Endothelial cell of umbilical vein (primary cell): ENCODE measurements at regions not wholly inside any gene's neighbourhood (a gene's known extent, or its start where the extent isn't known, plus 50 kb on each side); places are given as distances from the start of the nearest gene placed in this dataset.

ENCODE experiments used
- EZH2 ChIP-seq: IDR thresholded peaks from 2 replicates; pipeline ENCODE4 v1.6.1; 2012; ENCODE audit warnings: borderline replicate concordance, low read depth, mild to moderate bottlenecking, moderate library complexity, low read length, inconsistent platforms; ENCODE audit not compliant: severe bottlenecking
- FOS ChIP-seq: IDR thresholded peaks from 2 replicates; pipeline ENCODE4 v1.6.1; 2011; ENCODE audit warnings: mild to moderate bottlenecking, low read length, moderate library complexity, borderline replicate concordance; ENCODE audit not compliant: insufficient read depth
- MYC ChIP-seq: IDR thresholded peaks from one replicate; pipeline ENCODE4 v1.6.1; 2011; ENCODE audit warnings: mild to moderate bottlenecking, low read depth, low read length
- POLR2A ChIP-seq: IDR thresholded peaks from 2 replicates; pipeline ENCODE4 v1.6.1; 2012; ENCODE audit warnings: low read depth, mild to moderate bottlenecking, control low read depth, low read length
- POLR2AphosphoS5 ChIP-seq: IDR thresholded peaks from 2 replicates; pipeline ENCODE4 v1.6.1; 2012; ENCODE audit warnings: low read depth, mild to moderate bottlenecking, control low read depth, low read length, moderate library complexity; ENCODE audit not compliant: insufficient read depth
- TF ChIP-seq, protein P1 (sequence below), 2 donors: IDR thresholded peaks; 1 replicate in 1 of 2; 2 replicates in 1 of 2; pipeline ENCODE4 v1.5.1; 2011; ENCODE audit warnings: low read length in 2 of 2, mild to moderate bottlenecking in 2 of 2, moderate library complexity in 2 of 2, control low read depth in 1 of 2, inconsistent platforms in 1 of 2, low read depth in 1 of 2; ENCODE audit not compliant: insufficient read depth in 1 of 2; ENCODE audit errors: extremely low read depth in 1 of 2
- TF ChIP-seq, protein P2 (sequence below): IDR thresholded peaks from 2 replicates; pipeline ENCODE4 v1.6.1; 2011; ENCODE audit not compliant: insufficient read depth, insufficient read length

DNA sequence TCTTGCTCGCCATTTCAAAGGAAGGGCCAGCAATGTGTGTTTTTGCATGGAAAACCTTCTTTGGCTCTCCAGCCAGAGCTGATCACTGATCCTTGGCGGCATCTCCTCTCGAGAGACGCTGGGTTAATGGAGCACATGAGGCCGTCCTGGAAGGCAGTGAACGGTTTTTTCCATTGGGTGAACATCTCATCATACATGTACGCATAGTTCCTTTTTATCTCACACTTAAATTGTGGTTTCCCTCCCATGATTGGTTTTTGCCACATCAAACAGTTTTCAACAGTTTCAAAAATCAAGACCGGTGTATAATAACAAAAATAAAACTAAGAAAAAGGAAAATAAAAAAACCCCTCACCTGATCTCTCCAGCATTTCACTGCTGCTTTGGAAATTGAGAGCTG, 276.4 kb downstream of the TCF7L2 start:
- no peak for TF ChIP-seq EZH2
- TF ChIP-seq, protein P1, sequence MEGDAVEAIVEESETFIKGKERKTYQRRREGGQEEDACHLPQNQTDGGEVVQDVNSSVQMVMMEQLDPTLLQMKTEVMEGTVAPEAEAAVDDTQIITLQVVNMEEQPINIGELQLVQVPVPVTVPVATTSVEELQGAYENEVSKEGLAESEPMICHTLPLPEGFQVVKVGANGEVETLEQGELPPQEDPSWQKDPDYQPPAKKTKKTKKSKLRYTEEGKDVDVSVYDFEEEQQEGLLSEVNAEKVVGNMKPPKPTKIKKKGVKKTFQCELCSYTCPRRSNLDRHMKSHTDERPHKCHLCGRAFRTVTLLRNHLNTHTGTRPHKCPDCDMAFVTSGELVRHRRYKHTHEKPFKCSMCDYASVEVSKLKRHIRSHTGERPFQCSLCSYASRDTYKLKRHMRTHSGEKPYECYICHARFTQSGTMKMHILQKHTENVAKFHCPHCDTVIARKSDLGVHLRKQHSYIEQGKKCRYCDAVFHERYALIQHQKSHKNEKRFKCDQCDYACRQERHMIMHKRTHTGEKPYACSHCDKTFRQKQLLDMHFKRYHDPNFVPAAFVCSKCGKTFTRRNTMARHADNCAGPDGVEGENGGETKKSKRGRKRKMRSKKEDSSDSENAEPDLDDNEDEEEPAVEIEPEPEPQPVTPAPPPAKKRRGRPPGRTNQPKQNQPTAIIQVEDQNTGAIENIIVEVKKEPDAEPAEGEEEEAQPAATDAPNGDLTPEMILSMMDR (IDR thresholded peaks at IDR 0.05; ENCODE audit: extremely low read depth in 1 of 2, insufficient read depth in 1 of 2, low read depth in 1 of 2, low read length in 2 of 2): no peak
- TF ChIP-seq POLR2A: no peak
- no peak for TF ChIP-seq POLR2AphosphoS5
- TF ChIP-seq MYC: no peak
- TF ChIP-seq FOS: no peak
- TF ChIP-seq, protein P2, sequence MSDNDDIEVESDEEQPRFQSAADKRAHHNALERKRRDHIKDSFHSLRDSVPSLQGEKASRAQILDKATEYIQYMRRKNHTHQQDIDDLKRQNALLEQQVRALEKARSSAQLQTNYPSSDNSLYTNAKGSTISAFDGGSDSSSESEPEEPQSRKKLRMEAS: no peak
